ENCODE measurements at regions not wholly inside any gene's neighbourhood (a gene's known extent, or its start where the extent isn't known, plus 50 kb on each side); places are given as distances from the start of the nearest gene placed in this dataset.

- H3K4me1 ChIP-seq: peaks cover 0 to 3% (median 0%) of the 10 kb centered on the region in 9 donors
- no peak for TF ChIP-seq CTCF (IDR thresholded peaks at IDR 0.05)
- no peaks in the 10 kb centered on the region for H3K36me3 ChIP-seq
- H3K27me3 ChIP-seq: no peaks in the 10 kb centered on the region
- 91 to 92% methylated on average over 6 of the region's 6 CpGs for WGBS, 2 donors
- DNase-seq (no peak), ATAC-seq (no peak)
- peaks cover 0 to 6% (median 0%) of the 10 kb centered on the region in 11 donors for H3K9me3 ChIP-seq
- intact Hi-C loops (cut with DNase I): no loop called here
- no peak overlapping the region for H3K4me3 ChIP-seq
- H3K27ac ChIP-seq: no peak overlapping the region
Measured at GRCh38 chr2:173602153-173602795, 247.6 kb downstream of the CDCA7 start.

GRCh38 chr2:173605994-173606393, 251.3 kb downstream of the CDCA7 start:
- DNase-seq (no peak), ATAC-seq (no peak)
- H3K4me1 ChIP-seq: peaks cover 0 to 3% (median 0%) of the 10 kb centered on the region in 9 donors
- H3K27ac ChIP-seq: no peak overlapping the region
- peaks cover 0 to 6% (median 0%) of the 10 kb centered on the region in 7 donors for H3K27me3 ChIP-seq
- H3K4me3 ChIP-seq: no peak overlapping the region
- H3K9me3 ChIP-seq: no peaks in the 10 kb centered on the region
- intact Hi-C loops (cut with DNase I): no loop called here
- WGBS, 2 donors: 0 to 40% methylated on average over 1 of the region's 1 CpG
- no peak for TF ChIP-seq CTCF (IDR thresholded peaks at IDR 0.05)
- H3K36me3 ChIP-seq: no peaks in the 10 kb centered on the region

- intact Hi-C loops (cut with DNase I): no loop called here
Measured at GRCh38 chr2:173606619-173607248, 252.1 kb downstream of the CDCA7 start.

More at GRCh38 chr2:173606619-173607248, 252.1 kb downstream of the CDCA7 start:
- DNase-seq (no peak), ATAC-seq (no peak)
- TF ChIP-seq CTCF (IDR thresholded peaks at IDR 0.05): no peak
- WGBS, 2 donors: 68 to 70% methylated on average over 5 of the region's 5 CpGs
- Histone ChIP-seq H3K36me3 (no peaks in the 10 kb centered on the region), H3K9me3 (no peaks in the 10 kb centered on the region), H3K27ac (no peak overlapping the region), H3K4me1 (peaks cover 0 to 3% (median 0%) of the 10 kb centered on the region in 9 donors), H3K4me3 (no peak overlapping the region), H3K27me3 (peaks cover 0 to 6% (median 0%) of the 10 kb centered on the region in 7 donors)

All from heart right ventricle (tissue), 16 donors.